HCT116 (cell line): ENCODE measurements at regions not wholly inside any gene's neighbourhood (a gene's known extent, or its start where the extent isn't known, plus 50 kb on each side); places are given as distances from the start of the nearest gene placed in this dataset.

Source experiments
- ATAC-seq: fragments of 200-7000 bp; cut with Tn5 transposase; 2 replicates; pipeline ENCODE4 v1.9.1; 2020; ENCODE audit warnings: mild to moderate bottlenecking, moderate library complexity
- BruUV-seq: library from RNA; stranded (reverse); fragments of 400-500 nt; replicated peaks from 2 replicates; lab custom pipeline; 2021; lab: Mats Ljungman, UMichigan
- CTCF ChIA-PET: fragments of 300-600 bp; sonication (Branson Sonifier 250); formaldehyde crosslinking; loops from one replicate; lab custom pipeline; 2021; ENCODE audit warnings: antibody characterized with exemption; lab: Charles Lee
- POLR2A ChIA-PET: fragments of 300-600, 350-600 bp; sonication (Branson Sonifier 250); formaldehyde crosslinking; loops from one replicate; lab custom pipeline; 2021; ENCODE audit warnings: antibody characterized with exemption; lab: Charles Lee
- RAD21 ChIA-PET, 2 experiments: fragments of 300-600 bp; sonication (Branson Sonifier 250); formaldehyde crosslinking; loops; one replicate each; lab custom pipeline; 2023; ENCODE audit warnings: low total read pairs in 2 of 2; ENCODE audit not compliant: uncharacterized antibody in 2 of 2, unreplicated experiment in 2 of 2, low non-redundant PET in 1 of 2; lab: Charles Lee
- DNase-seq: peaks from one replicate; pipeline ENCODE4 v3.0.0-alpha.2; 2010; ENCODE audit warnings: low read depth, low spot score
- H2AFZ ChIP-seq: fragments of 200-600 bp; shearing (Covaris generic), sonication (generic); 2 replicates; pipeline ENCODE4 v1.6.1; 2017; ENCODE audit warnings: low read depth, mixed run types, mixed read lengths, antibody characterized with exemption, low read length; ENCODE audit not compliant: poor library complexity, severe bottlenecking
- H3K27ac ChIP-seq: 2 replicates; pipeline ENCODE4 v1.5.1; 2012; ENCODE audit warnings: low read depth, low read length
- H3K27me3 ChIP-seq: fragments of 200-600 bp; sonication (generic); 2 replicates; pipeline ENCODE4 v1.6.1; 2016; ENCODE audit warnings: mixed run types, low read length, mixed read lengths; ENCODE audit not compliant: insufficient read depth
- H3K36me3 ChIP-seq, 2 experiments: fragments of 200-500 bp in 1 of 2; fragments of 200-600 bp in 1 of 2; sonication (Bioruptor generic) in 1 of 2; sonication (generic) in 1 of 2; 2 replicates each; pipeline versions ENCODE4 v1.5.1 to v1.6.1; 2014 to 2016; ENCODE audit warnings: low read length in 2 of 2, inconsistent platforms in 1 of 2, mixed read lengths in 1 of 2, mixed run types in 1 of 2; ENCODE audit not compliant: insufficient read depth in 2 of 2, control insufficient read depth in 1 of 2
- H3K4me1 ChIP-seq, 2 experiments: fragments of 200-600 bp in 1 of 2; sonication (generic) in 1 of 2; 2 replicates each; pipeline versions ENCODE4 v1.5.1 to v1.6.1; 2012 to 2017; ENCODE audit warnings: low read length in 2 of 2, inconsistent platforms in 1 of 2, mild to moderate bottlenecking in 1 of 2, mixed read lengths in 1 of 2, mixed run types in 1 of 2, moderate library complexity in 1 of 2; ENCODE audit not compliant: insufficient read depth in 2 of 2, control insufficient read depth in 1 of 2
- H3K4me2 ChIP-seq: fragments of 200-600 bp; sonication (generic); 2 replicates; pipeline ENCODE4 v1.6.1; 2017; ENCODE audit warnings: mixed run types, low read length, mixed read lengths
- H3K4me3 ChIP-seq, 2 experiments: fragments of 200-600 bp in 1 of 2; sonication (generic) in 1 of 2; replicated peaks in 1 of 2; 2 replicates each; pipeline ENCODE4 v1.5.1; 2011 to 2016; ENCODE audit warnings: low read length in 2 of 2, control low read depth in 1 of 2, low read depth in 1 of 2, mild to moderate bottlenecking in 1 of 2, mixed read lengths in 1 of 2, mixed run types in 1 of 2
- H3K79me2 ChIP-seq: fragments of 200-600 bp; sonication (generic); 2 replicates; pipeline ENCODE4 v1.6.1; 2017; ENCODE audit warnings: mild to moderate bottlenecking, mixed run types, low read length, moderate library complexity, mixed read lengths; ENCODE audit not compliant: insufficient read depth
- H3K9ac ChIP-seq: fragments of 200-600 bp; sonication (generic); 2 replicates; pipeline ENCODE4 v1.6.1; 2016; ENCODE audit warnings: low read length, mixed read lengths
- H3K9me2 ChIP-seq: fragments of 200-600 bp; sonication (generic), shearing (Covaris generic); 2 replicates; pipeline ENCODE4 v1.6.1; 2017; ENCODE audit warnings: mixed run types, mild to moderate bottlenecking, moderate library complexity; ENCODE audit not compliant: insufficient read depth
- H3K9me3 ChIP-seq, 2 experiments: fragments of 200-500 bp in 1 of 2; fragments of 200-600 bp in 1 of 2; sonication (Bioruptor generic) in 1 of 2; sonication (generic) in 1 of 2; 2 replicates each; pipeline ENCODE4 v1.6.1; 2014 to 2017; ENCODE audit warnings: low read length in 2 of 2, mixed read lengths in 2 of 2, inconsistent platforms in 1 of 2, low read depth in 1 of 2, mild to moderate bottlenecking in 1 of 2, mixed run types in 1 of 2, moderate library complexity in 1 of 2; ENCODE audit not compliant: control insufficient read depth in 1 of 2, insufficient read depth in 1 of 2
- H4K20me1 ChIP-seq: fragments of 200-600 bp; sonication (generic), shearing (Covaris generic); 2 replicates; pipeline ENCODE4 v1.6.1; 2017; ENCODE audit warnings: mixed run types, mild to moderate bottlenecking, moderate library complexity; ENCODE audit not compliant: insufficient read depth
- CTCF ChIP-seq, 3 experiments: fragments of 200-600 bp in 1 of 3; sonication (generic) in 1 of 3; IDR thresholded peaks in 2 of 3; conservative IDR thresholded peaks in 1 of 3; 2 replicates each; pipeline ENCODE4 v1.5.1; 2012 to 2017; ENCODE audit warnings: low read depth in 2 of 3, low read length in 2 of 3, antibody characterized with exemption in 1 of 3, borderline replicate concordance in 1 of 3, control low read depth in 1 of 3, mild to moderate bottlenecking in 1 of 3, mixed read lengths in 1 of 3, mixed run types in 1 of 3, moderate library complexity in 1 of 3; ENCODE audit not compliant: insufficient read depth in 1 of 3
- ELF1 ChIP-seq: IDR thresholded peaks from 2 replicates; pipeline ENCODE4 v1.6.1; 2012; ENCODE audit warnings: low read depth, borderline replicate concordance
- FOSL1 ChIP-seq: IDR thresholded peaks from 2 replicates; pipeline ENCODE4 v1.6.1; 2012; ENCODE audit warnings: low read depth
- JUND ChIP-seq: IDR thresholded peaks from 2 replicates; pipeline ENCODE4 v1.6.1; 2012
- RAD21 ChIP-seq: IDR thresholded peaks from 2 replicates; pipeline ENCODE4 v1.6.1; 2012; ENCODE audit warnings: low read depth, mild to moderate bottlenecking
- YY1 ChIP-seq: IDR thresholded peaks from 2 replicates; pipeline ENCODE4 v1.6.1; 2011; ENCODE audit warnings: low read length, low read depth, moderate library complexity, mild to moderate bottlenecking; ENCODE audit not compliant: insufficient replicate concordance; ENCODE audit errors: extremely low read depth
- ZBTB33 ChIP-seq: IDR thresholded peaks from 2 replicates; pipeline ENCODE4 v1.6.1; 2011; ENCODE audit warnings: mild to moderate bottlenecking, low read length, moderate library complexity; ENCODE audit not compliant: insufficient replicate concordance; ENCODE audit errors: extremely low read depth
- ZNF274 ChIP-seq: fragments of 200-500 bp; sonication (Bioruptor generic); IDR thresholded peaks from 2 replicates; pipeline ENCODE4 v1.6.1; 2014; ENCODE audit warnings: mild to moderate bottlenecking, low read depth, low read length, inconsistent platforms
- intact Hi-C: fragments of 100-400 bp; cut with micrococcal nuclease; formaldehyde crosslinking; loops from 2 replicates; pipeline ENCODE4 v1.10.0; 2022

GRCh38 chr2:34320056-34320455 is 721.0 kb upstream of the FAM98A start:
- ChIA-PET CTCF (no interaction called here), POLR2A (no interaction called here), RAD21 (no interaction called here)
- no peak overlapping the region for H3K27ac ChIP-seq
- H3K9ac ChIP-seq: no peak overlapping the region
- H3K27me3 ChIP-seq: no peaks in the 10 kb centered on the region
- BruUV-seq: no TSS peak
- intact Hi-C loops: no loop called here
- no peak for ATAC-seq
- H4K20me1 ChIP-seq: no peaks in the 10 kb centered on the region
- H3K36me3 ChIP-seq: no peaks in the 10 kb centered on the region
- H3K9me2 ChIP-seq: no peaks in the 10 kb centered on the region
- H2AFZ ChIP-seq: no peak overlapping the region
- DNase-seq: no peak
- H3K9me3 ChIP-seq: peaks cover 0 to 8% of the 10 kb centered on the region in 2 experiments; a peak in 2 of 4 replicates
- H3K4me1 ChIP-seq: no peaks in the 10 kb centered on the region
- no peak overlapping the region for H3K4me2 ChIP-seq
- no peak overlapping the region for H3K4me3 ChIP-seq
- no peak for TF ChIP-seq FOSL1
- TF ChIP-seq JUND: no peak
- TF ChIP-seq ZNF274: no peak
- TF ChIP-seq YY1: no peak
- no peak for TF ChIP-seq CTCF (IDR thresholded peaks at IDR 0.05 in 2 of 3, conservative IDR thresholded peaks at IDR 0.05 in 1 of 3; ENCODE audit: borderline replicate concordance in 1 of 3, insufficient read depth in 1 of 3, low read depth in 2 of 3, low read length in 2 of 3)
- TF ChIP-seq ELF1: no peak
- no peak for TF ChIP-seq RAD21
- no peak for TF ChIP-seq ZBTB33
- H3K79me2 ChIP-seq: no peaks in the 10 kb centered on the region
